HFFc6 (cell line): ENCODE measurements at regions not wholly inside any gene's neighbourhood (a gene's known extent, or its start where the extent isn't known, plus 50 kb on each side); places are given as distances from the start of the nearest gene placed in this dataset.

ENCODE experiments used
- DNase-seq: peaks from one replicate; pipeline ENCODE4 v3.0.0-alpha.2; 2018
- H3K27ac Mint-ChIP-seq: 2 replicates; pipeline ENCODE4 v1.8.0; 2020; ENCODE audit warnings: mild to moderate bottlenecking, mixed read lengths
- H3K27me3 Mint-ChIP-seq: 2 replicates; pipeline ENCODE4 v1.8.0; 2021; ENCODE audit warnings: mild to moderate bottlenecking, moderate library complexity, mixed read lengths; ENCODE audit not compliant: insufficient read depth
- H3K36me3 Mint-ChIP-seq: 2 replicates; pipeline ENCODE4 v1.8.0; 2021; ENCODE audit warnings: low read depth, mixed read lengths
- H3K4me1 Mint-ChIP-seq: 2 replicates; pipeline ENCODE4 v1.8.0; 2020; ENCODE audit warnings: low read depth, mixed read lengths
- H3K4me3 Mint-ChIP-seq: 2 replicates; pipeline ENCODE4 v1.8.0; 2020; ENCODE audit warnings: mild to moderate bottlenecking, moderate library complexity, mixed read lengths
- H3K9me3 Mint-ChIP-seq: 2 replicates; pipeline ENCODE4 v1.8.0; 2020; ENCODE audit warnings: mild to moderate bottlenecking, mixed read lengths
- TF ChIP-seq, protein P1 (sequence below): fragments of 200-600 bp; sonication (generic); IDR thresholded peaks from 2 replicates; pipeline ENCODE4 v1.5.0; 2021; ENCODE audit warnings: antibody characterized with exemption, mild to moderate bottlenecking

DNA sequence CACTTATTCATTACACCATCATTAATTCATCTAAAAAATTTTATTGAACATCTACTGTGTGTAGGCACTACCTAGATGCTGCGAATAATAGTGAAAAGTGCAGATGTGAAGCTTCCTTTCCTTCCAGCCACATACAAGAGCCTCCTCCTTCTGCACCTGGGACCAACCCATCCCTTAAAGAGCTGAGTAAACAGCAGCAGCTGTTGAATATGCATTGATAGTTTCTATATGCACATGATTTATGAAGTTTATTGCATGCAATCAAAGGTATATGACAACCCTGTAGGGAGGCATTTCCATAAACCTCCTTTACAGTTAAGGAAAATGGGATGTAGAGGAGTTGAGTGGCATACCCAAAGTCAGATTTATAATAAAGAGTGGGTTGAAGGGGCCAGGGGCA is 110.3 kb upstream of the IPO5 start:
- DNase-seq, result no peak
- Mint-ChIP-seq H3K27me3 (peaks cover 8% of the 10 kb centered on the region), H3K9me3 (no peaks in the 10 kb centered on the region), H3K4me3 (no peak overlapping the region), H3K4me1 (no peaks in the 10 kb centered on the region), H3K36me3 (no peaks in the 10 kb centered on the region), H3K27ac (no peak overlapping the region)
- TF ChIP-seq, protein P1, sequence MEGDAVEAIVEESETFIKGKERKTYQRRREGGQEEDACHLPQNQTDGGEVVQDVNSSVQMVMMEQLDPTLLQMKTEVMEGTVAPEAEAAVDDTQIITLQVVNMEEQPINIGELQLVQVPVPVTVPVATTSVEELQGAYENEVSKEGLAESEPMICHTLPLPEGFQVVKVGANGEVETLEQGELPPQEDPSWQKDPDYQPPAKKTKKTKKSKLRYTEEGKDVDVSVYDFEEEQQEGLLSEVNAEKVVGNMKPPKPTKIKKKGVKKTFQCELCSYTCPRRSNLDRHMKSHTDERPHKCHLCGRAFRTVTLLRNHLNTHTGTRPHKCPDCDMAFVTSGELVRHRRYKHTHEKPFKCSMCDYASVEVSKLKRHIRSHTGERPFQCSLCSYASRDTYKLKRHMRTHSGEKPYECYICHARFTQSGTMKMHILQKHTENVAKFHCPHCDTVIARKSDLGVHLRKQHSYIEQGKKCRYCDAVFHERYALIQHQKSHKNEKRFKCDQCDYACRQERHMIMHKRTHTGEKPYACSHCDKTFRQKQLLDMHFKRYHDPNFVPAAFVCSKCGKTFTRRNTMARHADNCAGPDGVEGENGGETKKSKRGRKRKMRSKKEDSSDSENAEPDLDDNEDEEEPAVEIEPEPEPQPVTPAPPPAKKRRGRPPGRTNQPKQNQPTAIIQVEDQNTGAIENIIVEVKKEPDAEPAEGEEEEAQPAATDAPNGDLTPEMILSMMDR, result no peak

DNA sequence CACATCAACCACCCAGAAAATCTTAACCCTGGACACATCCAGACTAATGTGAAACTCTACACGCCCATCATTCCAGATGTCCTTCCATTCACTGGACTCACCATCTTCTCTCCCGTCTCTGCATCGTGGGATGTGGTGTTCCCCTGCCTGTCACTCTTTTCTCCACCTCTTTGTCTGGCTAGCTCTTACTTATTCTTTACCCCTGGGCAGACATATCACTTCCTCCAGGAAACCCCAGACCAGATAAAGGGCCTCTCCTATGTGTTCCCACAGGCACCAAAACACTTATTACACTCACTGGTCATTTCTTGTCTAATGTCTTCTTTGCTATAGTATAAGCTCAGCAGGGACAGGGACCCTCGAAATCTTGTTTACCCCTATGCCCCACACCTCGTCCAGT is 109.3 kb upstream of the IPO5 start:
- Mint-ChIP-seq H3K27me3 (peaks cover 8% of the 10 kb centered on the region), H3K4me3 (no peak overlapping the region), H3K27ac (no peak overlapping the region), H3K9me3 (no peaks in the 10 kb centered on the region), H3K36me3 (no peaks in the 10 kb centered on the region), H3K4me1 (peaks cover 2% of the 10 kb centered on the region; the same call in 1 of the 2 replicates)
- TF ChIP-seq, protein P1, result no peak
- no peak for DNase-seq

DNA sequence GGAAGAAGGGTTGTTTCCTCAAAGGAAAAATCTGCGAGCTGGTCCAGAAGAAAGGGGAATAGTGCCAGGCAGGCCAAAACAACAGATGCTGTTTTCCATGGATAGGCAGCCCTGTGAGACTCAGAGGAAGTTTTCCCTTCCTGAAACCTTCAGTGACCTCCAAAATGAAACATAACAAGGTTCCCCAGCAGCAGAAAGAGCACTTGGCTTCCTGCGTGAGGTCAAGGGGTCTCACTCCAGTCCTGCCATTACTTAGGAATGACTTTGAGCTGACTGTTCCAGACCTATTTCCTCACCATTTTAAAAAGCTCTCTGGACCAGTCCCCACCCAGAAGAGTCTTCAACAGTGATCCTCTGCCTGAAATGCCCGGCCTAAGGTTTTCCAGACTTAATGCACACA is 104.6 kb upstream of the IPO5 start:
- no peak overlapping the region for H3K4me3 Mint-ChIP-seq
- H3K4me1 Mint-ChIP-seq, result peaks cover 37% of the 10 kb centered on the region
- H3K9me3 Mint-ChIP-seq, result no peaks in the 10 kb centered on the region; the same call in 1 of the 2 replicates
- H3K27ac Mint-ChIP-seq, result no peak overlapping the region
- TF ChIP-seq, protein P1, result no peak
- H3K36me3 Mint-ChIP-seq, result peaks cover 5% of the 10 kb centered on the region
- DNase-seq, result no peak
- H3K27me3 Mint-ChIP-seq, result peaks cover 6% of the 10 kb centered on the region

DNA sequence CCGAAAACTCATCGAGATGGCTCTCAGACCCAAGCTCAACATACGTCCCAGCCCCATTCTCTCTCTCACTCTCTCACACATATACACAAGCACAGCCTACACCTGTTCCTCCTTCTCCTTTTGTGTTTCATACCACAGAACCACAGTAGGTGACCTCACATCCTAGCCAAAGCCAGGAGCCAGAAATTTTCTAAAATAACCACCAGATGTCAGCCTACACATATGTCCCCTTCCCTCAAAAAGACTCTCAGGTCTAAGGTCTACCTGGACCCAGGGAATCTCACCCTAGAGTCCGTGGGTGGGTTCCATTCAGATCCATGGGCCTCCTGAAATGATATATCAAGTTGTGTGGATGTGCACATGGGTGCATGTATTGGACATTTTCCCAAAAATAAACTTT is 104.2 kb upstream of the IPO5 start:
- Mint-ChIP-seq H3K27ac (no peak overlapping the region), H3K9me3 (no peaks in the 10 kb centered on the region; the same call in 1 of the 2 replicates), H3K4me1 (peaks cover 41% of the 10 kb centered on the region), H3K27me3 (peaks cover 4% of the 10 kb centered on the region; the same call in 1 of the 2 replicates), H3K36me3 (peaks cover 5% of the 10 kb centered on the region), H3K4me3 (no peak overlapping the region)
- TF ChIP-seq, protein P1, result peak; percentile 73
- peak; percentile 10 for DNase-seq

DNA sequence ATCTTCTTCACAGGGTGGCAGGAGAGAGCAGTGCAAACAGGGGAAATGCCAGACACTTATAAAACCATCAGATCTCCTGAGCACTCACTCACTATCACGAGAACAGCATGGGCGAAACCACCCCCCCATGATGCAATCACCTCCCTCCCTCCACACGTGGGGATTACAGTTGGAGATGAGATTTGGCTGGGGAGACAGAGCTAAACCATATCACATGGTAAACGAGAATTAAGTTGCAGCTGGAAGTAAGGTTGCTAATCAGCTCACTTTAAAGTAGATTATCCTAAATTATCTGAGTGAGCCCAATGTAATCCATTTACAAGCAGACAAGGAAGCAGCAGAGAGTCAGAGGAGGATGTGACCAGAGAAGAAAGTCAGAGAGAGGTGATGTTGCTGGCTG is 102.2 kb upstream of the IPO5 start:
- H3K4me3 Mint-ChIP-seq, result no peak overlapping the region
- H3K27me3 Mint-ChIP-seq, result no peaks in the 10 kb centered on the region
- peaks cover 53% of the 10 kb centered on the region for H3K4me1 Mint-ChIP-seq
- no peak for DNase-seq
- H3K27ac Mint-ChIP-seq, result no peak overlapping the region
- TF ChIP-seq, protein P1, result no peak
- peaks cover 5% of the 10 kb centered on the region for H3K36me3 Mint-ChIP-seq
- no peaks in the 10 kb centered on the region; the same call in 1 of the 2 replicates for H3K9me3 Mint-ChIP-seq
